OCI-LY1 (cell line): ENCODE measurements at regions not wholly inside any gene's neighbourhood (a gene's known extent, or its start where the extent isn't known, plus 50 kb on each side); places are given as distances from the start of the nearest gene placed in this dataset.

Experiments
- CTCF ChIP-seq: fragments of 200-600 bp; sonication (generic), shearing (Covaris generic); IDR thresholded peaks from 2 replicates; pipeline ENCODE4 v1.5.1; 2017; ENCODE audit warnings: mild to moderate bottlenecking, antibody characterized with exemption, low read length, moderate library complexity, mixed read lengths
- EZH2 ChIP-seq: fragments of 200-600 bp; sonication (generic), shearing (Covaris generic); IDR thresholded peaks from 2 replicates; pipeline ENCODE4 v1.8.0; 2017; ENCODE audit warnings: borderline replicate concordance, mixed run types, mild to moderate bottlenecking, antibody characterized with exemption, low read length, moderate library complexity, mixed read lengths

GRCh38 chr3:69531576-69532546, 146.0 kb upstream of the FRMD4B start:
- TF ChIP-seq CTCF (no peak), EZH2 (no peak)
